Fibroblast of mammary gland (primary cell): ENCODE measurements at regions not wholly inside any gene's neighbourhood (a gene's known extent, or its start where the extent isn't known, plus 50 kb on each side); places are given as distances from the start of the nearest gene placed in this dataset.

ENCODE experiments used
- DNase-seq: peaks from one replicate; pipeline ENCODE4 v3.0.0-alpha.2; 2010; ENCODE audit warnings: low read depth
- H3K4me3 ChIP-seq: 2 replicates; pipeline ENCODE4 v1.5.1; 2011; ENCODE audit warnings: low read depth, mild to moderate bottlenecking, low read length, moderate library complexity; ENCODE audit not compliant: control insufficient read depth
- CTCF ChIP-seq: conservative IDR thresholded peaks from 2 replicates; pipeline ENCODE4 v1.5.1; 2011; ENCODE audit warnings: low read depth, low read length, inconsistent platforms; ENCODE audit not compliant: control insufficient read depth, insufficient read depth

GRCh38 chr18:73842795-73843394 lies 304.7 kb downstream of the FBXO15 start:
- no peak overlapping the region for H3K4me3 ChIP-seq
- peak; percentile 99 for TF ChIP-seq CTCF
- DNase-seq, result peak; percentile 60

- H3K4me3 ChIP-seq, result no peak overlapping the region
- DNase-seq, result peak; percentile 16
- TF ChIP-seq CTCF, result peak; percentile 44
Observed at GRCh38 chr18:73841661-73842060, 306.0 kb downstream of the FBXO15 start.

DNA sequence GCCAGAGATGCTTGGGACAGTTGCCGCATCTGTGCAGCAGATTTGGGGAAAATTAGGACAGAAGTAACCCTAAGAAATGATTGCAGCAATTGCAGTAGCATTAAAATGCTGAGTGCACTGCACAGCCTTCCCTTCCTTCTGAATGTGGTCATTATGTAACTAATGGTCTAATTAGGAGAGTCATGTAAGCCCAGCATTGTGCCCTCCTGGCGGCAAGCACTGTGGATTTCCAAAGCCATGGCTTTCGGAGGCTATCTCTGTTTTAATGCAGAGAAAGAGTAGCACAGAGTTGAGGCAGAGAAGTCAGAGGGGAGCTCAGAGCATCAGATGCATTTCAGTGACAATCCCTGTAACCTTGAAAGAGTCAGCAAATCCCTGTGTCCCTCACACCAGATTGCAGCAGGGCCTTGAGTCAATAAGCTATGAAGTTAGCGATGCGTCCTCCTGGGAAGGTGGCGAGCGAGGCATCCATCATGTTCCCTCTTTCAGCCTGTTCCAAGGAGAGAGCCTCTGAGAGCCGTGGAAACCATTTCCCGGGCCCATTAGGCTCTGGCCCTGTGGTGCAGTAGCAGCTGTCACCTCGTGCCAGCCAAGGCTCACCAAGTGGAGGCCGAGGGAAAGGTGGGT lies 307.2 kb downstream of the FBXO15 start:
- no peak overlapping the region for H3K4me3 ChIP-seq
- TF ChIP-seq CTCF, result no peak
- DNase-seq, result no peak

- no peak for TF ChIP-seq CTCF
- DNase-seq, result no peak
- H3K4me3 ChIP-seq, result no peak overlapping the region
Observed at GRCh38 chr18:73839441-73839840, 308.2 kb downstream of the FBXO15 start.

GRCh38 chr18:73838107-73838506 lies 309.5 kb downstream of the FBXO15 start:
- no peak overlapping the region for H3K4me3 ChIP-seq
- no peak for TF ChIP-seq CTCF
- DNase-seq, result peak; percentile 39

GRCh38 chr18:73835656-73836364 lies 311.8 kb downstream of the FBXO15 start:
- DNase-seq, result peak; percentile 24
- TF ChIP-seq CTCF, result no peak
- no peak overlapping the region for H3K4me3 ChIP-seq
